ENCODE measurements at regions not wholly inside any gene's neighbourhood (a gene's known extent, or its start where the extent isn't known, plus 50 kb on each side); places are given as distances from the start of the nearest gene placed in this dataset.

GRCh38 chr3:70558956-70559355 lies 246.5 kb upstream of the MDFIC2 start:
- DNase-seq (ENCODE audit: low spot score) = no peak

- DNase-seq (ENCODE audit: low spot score) = no peak
Measured at GRCh38 chr3:70557976-70558375, 245.5 kb upstream of the MDFIC2 start.

- no peak for DNase-seq (ENCODE audit: low spot score)
Measured at GRCh38 chr3:70556056-70556455, 243.6 kb upstream of the MDFIC2 start.

- DNase-seq (ENCODE audit: low spot score) = no peak
Measured at GRCh38 chr3:70554170-70554569, 241.7 kb upstream of the MDFIC2 start.

GRCh38 chr3:70550723-70551319 lies 238.4 kb upstream of the MDFIC2 start:
- DNase-seq (ENCODE audit: low spot score) = peak; percentile 58

GRCh38 chr3:70546679-70547078 lies 234.2 kb upstream of the MDFIC2 start:
- DNase-seq (ENCODE audit: low spot score) = no peak

- DNase-seq (ENCODE audit: low spot score) = no peak
Measured at GRCh38 chr3:70543493-70543892, 231.1 kb upstream of the MDFIC2 start.

GRCh38 chr3:70539908-70540307 lies 227.5 kb upstream of the MDFIC2 start:
- DNase-seq (ENCODE audit: low spot score) = peak; percentile 37

GRCh38 chr3:70532806-70533205 lies 220.4 kb upstream of the MDFIC2 start:
- DNase-seq (ENCODE audit: low spot score) = no peak

GRCh38 chr3:70531838-70532489 lies 219.5 kb upstream of the MDFIC2 start:
- no peak for DNase-seq (ENCODE audit: low spot score)

GRCh38 chr3:70531063-70531657 lies 218.7 kb upstream of the MDFIC2 start:
- peak; percentile 28 for DNase-seq (ENCODE audit: low spot score)

- DNase-seq (ENCODE audit: low spot score) = no peak
Measured at GRCh38 chr3:70530626-70531025, 218.2 kb upstream of the MDFIC2 start.

- DNase-seq (ENCODE audit: low spot score) = no peak
Measured at GRCh38 chr3:70527026-70527425, 214.6 kb upstream of the MDFIC2 start.

GRCh38 chr3:70519913-70520659 lies 207.6 kb upstream of the MDFIC2 start:
- DNase-seq (ENCODE audit: low spot score) = no peak

- DNase-seq (ENCODE audit: low spot score) = no peak
Measured at GRCh38 chr3:70519026-70519425, 206.6 kb upstream of the MDFIC2 start.

GRCh38 chr3:70518356-70518755 lies 205.9 kb upstream of the MDFIC2 start:
- DNase-seq (ENCODE audit: low spot score) = no peak

- no peak for DNase-seq (ENCODE audit: low spot score)
Measured at GRCh38 chr3:70517124-70517890, 204.9 kb upstream of the MDFIC2 start.

- no peak for DNase-seq (ENCODE audit: low spot score)
Measured at GRCh38 chr3:70516076-70516475, 203.6 kb upstream of the MDFIC2 start.

- DNase-seq (ENCODE audit: low spot score) = no peak
Measured at GRCh38 chr3:70507486-70507885, 195.0 kb upstream of the MDFIC2 start.

- DNase-seq (ENCODE audit: low spot score) = no peak
Measured at GRCh38 chr3:70506775-70507174, 194.3 kb upstream of the MDFIC2 start.

- DNase-seq (ENCODE audit: low spot score) = no peak
Measured at GRCh38 chr3:70501561-70501960, 189.1 kb upstream of the MDFIC2 start.

- no peak for DNase-seq (ENCODE audit: low spot score)
Measured at GRCh38 chr3:70488816-70489215, 176.4 kb upstream of the MDFIC2 start.

All from hematopoietic multipotent progenitor cell treated with erythropoietin and hydrocortisone succinate and interleukin-3 and kit ligand, for 17 days (in vitro differentiated cells).